Fibroblast of the aortic adventitia (primary cell): ENCODE measurements at regions not wholly inside any gene's neighbourhood (a gene's known extent, or its start where the extent isn't known, plus 50 kb on each side); places are given as distances from the start of the nearest gene placed in this dataset.
"Not testable (repeated sequence)": the region's sequence is repeated elsewhere in the genome, so short reads cannot be mapped to it uniquely, and the experiment has no call there.

Source experiments
- DNase-seq: peaks from one replicate; pipeline ENCODE4 v3.0.0-alpha.2; 2010; ENCODE audit warnings: low read depth
- H3K4me3 ChIP-seq: 2 replicates; pipeline ENCODE4 v1.5.1; 2011; ENCODE audit warnings: low read depth, mild to moderate bottlenecking, control low read depth, low read length, moderate library complexity
- TF ChIP-seq, protein P1 (sequence below): IDR thresholded peaks from 2 replicates; pipeline ENCODE4 v1.5.1; 2011; ENCODE audit warnings: mild to moderate bottlenecking, low read length, control low read depth, inconsistent platforms; ENCODE audit not compliant: insufficient read depth

DNA sequence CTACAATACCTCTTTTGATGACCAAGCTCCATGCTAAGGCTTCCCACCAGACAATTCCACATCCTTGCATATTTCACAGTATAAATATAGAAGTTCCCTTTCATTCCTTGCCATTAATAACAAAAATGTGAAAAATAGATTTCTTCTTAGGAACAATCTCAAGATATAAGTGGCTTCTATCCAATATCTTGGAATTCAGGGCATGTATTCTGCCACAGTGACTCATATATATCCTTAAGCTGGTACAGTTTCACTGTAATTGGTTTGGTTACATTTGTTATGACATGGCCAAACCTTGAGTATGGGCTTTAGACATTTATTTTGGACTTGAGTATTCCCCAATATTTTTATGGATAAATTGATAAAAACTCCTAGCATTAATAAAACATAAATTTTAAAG lies 181.7 kb upstream of the DDX53 start:
- peak; percentile 61 for DNase-seq
- TF ChIP-seq, protein P1, sequence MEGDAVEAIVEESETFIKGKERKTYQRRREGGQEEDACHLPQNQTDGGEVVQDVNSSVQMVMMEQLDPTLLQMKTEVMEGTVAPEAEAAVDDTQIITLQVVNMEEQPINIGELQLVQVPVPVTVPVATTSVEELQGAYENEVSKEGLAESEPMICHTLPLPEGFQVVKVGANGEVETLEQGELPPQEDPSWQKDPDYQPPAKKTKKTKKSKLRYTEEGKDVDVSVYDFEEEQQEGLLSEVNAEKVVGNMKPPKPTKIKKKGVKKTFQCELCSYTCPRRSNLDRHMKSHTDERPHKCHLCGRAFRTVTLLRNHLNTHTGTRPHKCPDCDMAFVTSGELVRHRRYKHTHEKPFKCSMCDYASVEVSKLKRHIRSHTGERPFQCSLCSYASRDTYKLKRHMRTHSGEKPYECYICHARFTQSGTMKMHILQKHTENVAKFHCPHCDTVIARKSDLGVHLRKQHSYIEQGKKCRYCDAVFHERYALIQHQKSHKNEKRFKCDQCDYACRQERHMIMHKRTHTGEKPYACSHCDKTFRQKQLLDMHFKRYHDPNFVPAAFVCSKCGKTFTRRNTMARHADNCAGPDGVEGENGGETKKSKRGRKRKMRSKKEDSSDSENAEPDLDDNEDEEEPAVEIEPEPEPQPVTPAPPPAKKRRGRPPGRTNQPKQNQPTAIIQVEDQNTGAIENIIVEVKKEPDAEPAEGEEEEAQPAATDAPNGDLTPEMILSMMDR, result no peak
- H3K4me3 ChIP-seq, result no peak overlapping the region

DNA sequence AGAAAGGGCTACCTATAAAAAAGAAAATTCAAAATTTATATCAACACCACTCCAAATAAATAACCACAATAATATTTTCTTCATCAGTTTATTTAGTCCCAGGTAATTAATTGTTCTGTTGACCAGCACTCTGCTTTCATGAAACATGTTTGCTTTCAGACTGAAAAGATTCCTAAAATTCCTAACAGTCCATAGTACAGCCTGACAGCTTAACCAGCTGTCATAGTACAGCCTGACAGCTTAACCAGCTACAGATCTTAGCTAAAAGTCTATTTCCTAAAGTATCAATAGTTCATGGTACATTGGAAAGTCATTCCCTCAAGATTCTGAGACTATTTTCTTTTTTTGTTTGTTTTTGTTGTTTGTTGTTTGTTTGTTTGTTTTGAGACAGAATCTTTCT lies 144.1 kb upstream of the DDX53 start:
- DNase-seq, result no peak
- TF ChIP-seq, protein P1, result no peak
- H3K4me3 ChIP-seq, result no peak overlapping the region

DNA sequence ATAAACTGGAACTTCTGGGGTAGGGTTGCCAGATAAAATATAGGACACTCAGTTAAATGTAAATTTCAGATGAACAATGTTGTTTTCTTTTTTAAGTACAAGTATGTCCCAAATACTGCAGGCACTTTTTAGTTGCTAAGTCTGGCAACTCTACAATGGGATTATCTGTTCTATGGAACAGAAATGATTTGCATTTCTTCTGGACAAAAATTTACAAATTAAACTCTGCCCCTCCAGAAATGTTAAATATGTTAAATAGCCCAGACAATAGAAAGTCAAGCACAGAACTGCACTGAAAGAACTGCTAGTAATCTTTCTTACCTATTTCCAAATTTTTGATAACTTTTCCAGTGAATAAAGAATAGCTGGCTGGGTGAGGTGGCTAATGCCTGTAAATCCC lies 140.1 kb upstream of the DDX53 start:
- DNase-seq, result no peak
- no peak overlapping the region for H3K4me3 ChIP-seq
- TF ChIP-seq, protein P1, result no peak

DNA sequence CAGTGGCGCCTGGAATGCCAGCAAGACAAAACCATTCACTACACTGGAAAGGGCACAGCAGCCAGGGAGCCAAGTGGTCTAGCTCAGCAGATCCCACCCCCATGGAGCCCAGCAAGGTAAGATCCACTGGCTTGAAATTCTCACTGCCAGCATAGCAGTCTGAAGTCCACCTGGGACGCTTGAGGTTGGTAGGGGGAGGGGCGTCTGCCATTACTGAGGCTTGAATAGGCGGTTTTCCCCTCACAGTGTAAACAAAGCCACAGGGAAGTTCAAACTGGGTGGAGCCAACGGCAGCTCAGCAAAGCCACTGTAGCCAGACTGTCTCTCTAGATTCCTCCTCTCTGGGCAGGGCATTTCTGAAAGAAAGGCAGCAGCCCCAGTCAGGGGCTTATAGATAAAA lies 133.0 kb upstream of the DDX53 start:
- not testable (repeated sequence) for H3K4me3 ChIP-seq, DNase-seq

DNA sequence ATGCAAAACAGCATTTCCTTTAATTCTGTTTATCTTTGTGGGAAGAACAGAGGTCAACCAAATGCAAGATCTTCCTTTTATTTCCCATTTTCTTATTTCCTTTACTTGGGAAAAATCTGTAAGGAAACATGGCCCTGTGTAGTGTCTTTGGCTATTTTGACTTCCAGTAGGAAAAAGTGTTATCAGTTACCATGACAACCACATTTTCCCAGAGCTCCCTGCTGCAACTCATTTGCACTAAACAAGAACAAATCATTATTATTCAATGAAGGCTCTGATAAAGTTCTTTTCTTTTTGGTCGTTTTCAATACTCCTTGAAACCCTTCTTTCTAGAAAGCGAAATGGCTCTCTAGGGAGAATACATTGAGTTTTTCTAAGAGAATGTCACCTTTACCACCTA lies 117.2 kb upstream of the DDX53 start:
- TF ChIP-seq, protein P1, result no peak
- H3K4me3 ChIP-seq, result no peak overlapping the region
- DNase-seq, result no peak

DNA sequence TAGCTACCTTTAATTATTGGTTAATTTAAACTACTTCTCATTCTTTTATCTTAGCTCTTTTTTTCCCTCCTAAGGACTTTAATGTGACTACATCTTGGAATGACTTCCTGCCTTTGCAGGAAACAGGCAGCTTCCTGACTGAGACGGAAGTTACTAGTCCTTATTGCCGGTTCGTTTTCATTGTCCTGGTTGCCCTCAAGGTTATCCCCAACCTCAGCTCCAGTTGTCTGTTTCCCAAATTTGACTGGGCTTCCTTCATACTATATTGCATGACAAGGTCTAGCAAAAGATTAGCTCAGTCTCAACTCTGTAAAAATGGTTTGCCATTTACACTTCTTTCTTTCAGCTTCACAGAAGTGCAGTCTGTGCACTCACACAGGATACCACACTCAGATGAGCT lies 109.9 kb upstream of the DDX53 start:
- DNase-seq, result no peak
- TF ChIP-seq, protein P1, result no peak

DNA sequence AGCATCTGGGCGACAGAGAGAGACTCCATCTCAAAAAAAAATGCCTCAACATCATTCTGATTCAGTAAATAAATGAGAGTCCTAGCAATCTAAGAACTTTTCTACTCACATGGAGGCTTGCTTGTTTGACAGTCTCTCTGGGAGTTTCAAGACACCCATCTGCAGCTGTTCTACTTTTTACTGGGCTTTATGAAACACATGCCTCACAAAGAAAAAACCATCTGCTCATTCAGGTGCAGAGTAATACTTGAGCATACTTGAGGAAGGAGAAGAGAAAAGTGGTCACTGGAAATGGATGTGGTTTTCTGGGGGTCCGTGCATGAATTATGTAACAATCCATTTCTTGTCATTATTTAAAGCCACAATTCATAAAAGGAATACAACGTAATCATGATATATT lies 87.1 kb upstream of the DDX53 start:
- no peak overlapping the region for H3K4me3 ChIP-seq
- TF ChIP-seq, protein P1, result no peak
- DNase-seq, result no peak

More for the DNA sequence above, 109.9 kb upstream of the DDX53 start:
- H3K4me3 ChIP-seq, result no peak overlapping the region
